Suppressor macrophage (primary cell): ENCODE measurements at regions not wholly inside any gene's neighbourhood (a gene's known extent, or its start where the extent isn't known, plus 50 kb on each side); places are given as distances from the start of the nearest gene placed in this dataset.
A peak's percentile ranks its signal among the peaks of the same experiment; 100 is the strongest.

Experiments
- DNase-seq, 4 experiments: peaks; one replicate each; pipeline ENCODE4 v3.0.0-alpha.2; 2020 to 2022

GRCh38 chr20:23135449-23136420 lies 49.6 kb upstream of the CD93 start:
- peak; percentile 66 to 84 (median 82) for DNase-seq
